Spinal cord (tissue), 9 donors: ENCODE measurements at regions not wholly inside any gene's neighbourhood (a gene's known extent, or its start where the extent isn't known, plus 50 kb on each side); places are given as distances from the start of the nearest gene placed in this dataset.

Experiments
- DNase-seq, 6 donors: peaks; one replicate each; pipeline versions ENCODE4 v3.0.0 to v3.0.0-alpha.2; 2013 to 2015; ENCODE audit warnings: low spot score in 6 of 6, low read depth in 4 of 6
- H3K27ac ChIP-seq: one replicate; pipeline ENCODE4 v1.5.1; 2013; ENCODE audit warnings: low read depth, low read length, control low read depth
- H3K27me3 ChIP-seq: one replicate; pipeline ENCODE4 v1.6.1; 2013; ENCODE audit warnings: low read length; ENCODE audit not compliant: control insufficient read depth, insufficient read depth
- H3K36me3 ChIP-seq: one replicate; pipeline ENCODE4 v1.6.1; 2013; ENCODE audit warnings: low read length; ENCODE audit not compliant: control insufficient read depth, insufficient read depth
- H3K4me1 ChIP-seq: one replicate; pipeline ENCODE4 v1.6.1; 2013; ENCODE audit warnings: low read length; ENCODE audit not compliant: control insufficient read depth, insufficient read depth
- H3K4me3 ChIP-seq: one replicate; pipeline ENCODE4 v1.5.1; 2013; ENCODE audit warnings: low read depth, low read length, control low read depth
- H3K9me3 ChIP-seq: one replicate; pipeline ENCODE4 v1.6.1; 2013; ENCODE audit warnings: low read length; ENCODE audit not compliant: control insufficient read depth, insufficient read depth
- WGBS: methylation state at CpG from one replicate; pipeline ENCODE4 v1.1.5; 2013; ENCODE audit warnings: missing lambda C conversion rate; ENCODE audit not compliant: insufficient coverage; 5-methylcytosine and 5-hydroxymethylcytosine counted together
- donor health status: healthy.

GRCh38 chr3:153596401-153596800 is 434.4 kb downstream of the RAP2B start:
- Histone ChIP-seq H3K27me3 (no peaks in the 10 kb centered on the region), H3K36me3 (no peaks in the 10 kb centered on the region), H3K4me1 (no peaks in the 10 kb centered on the region), H3K27ac (no peak overlapping the region), H3K4me3 (no peak overlapping the region), H3K9me3 (no peaks in the 10 kb centered on the region)
- 93% methylated on average over 2 of the region's 4 CpGs for WGBS
- DNase-seq = no peak

- no peak overlapping the region for H3K4me3 ChIP-seq
- H3K9me3 ChIP-seq = no peaks in the 10 kb centered on the region
- no peak overlapping the region for H3K27ac ChIP-seq
- WGBS = 65% methylated on average over 2 of the region's 2 CpGs
- no peak for DNase-seq
- no peaks in the 10 kb centered on the region for H3K27me3 ChIP-seq
- no peaks in the 10 kb centered on the region for H3K4me1 ChIP-seq
- no peaks in the 10 kb centered on the region for H3K36me3 ChIP-seq
These were observed 437.7 kb downstream of the RAP2B start for GRCh38 chr3:153599685-153600084.

- Histone ChIP-seq H3K4me3 (no peak overlapping the region), H3K9me3 (no peaks in the 10 kb centered on the region), H3K4me1 (no peaks in the 10 kb centered on the region), H3K36me3 (no peaks in the 10 kb centered on the region), H3K27ac (no peak overlapping the region), H3K27me3 (no peaks in the 10 kb centered on the region)
- no CpG with 5 or more reads among the region's 2 CpGs for WGBS
- DNase-seq = no peak
These were observed 438.9 kb downstream of the RAP2B start for GRCh38 chr3:153600896-153601295.

GRCh38 chr3:153601374-153601853 is 439.4 kb downstream of the RAP2B start:
- 100% methylated on average over 1 of the region's 1 CpG for WGBS
- DNase-seq = no peak

GRCh38 chr3:153602801-153603200 is 440.8 kb downstream of the RAP2B start:
- DNase-seq = no peak
- Histone ChIP-seq H3K36me3 (no peaks in the 10 kb centered on the region), H3K27ac (no peak overlapping the region), H3K4me1 (no peaks in the 10 kb centered on the region), H3K9me3 (no peaks in the 10 kb centered on the region), H3K27me3 (no peaks in the 10 kb centered on the region), H3K4me3 (no peak overlapping the region)
- no CpG with 5 or more reads among the region's 1 CpG for WGBS

More at GRCh38 chr3:153601374-153601853, 439.4 kb downstream of the RAP2B start:
- Histone ChIP-seq H3K4me3 (no peak overlapping the region), H3K36me3 (no peaks in the 10 kb centered on the region), H3K27me3 (no peaks in the 10 kb centered on the region), H3K9me3 (no peaks in the 10 kb centered on the region), H3K4me1 (no peaks in the 10 kb centered on the region), H3K27ac (no peak overlapping the region)

GRCh38 chr3:153614140-153614539 is 452.1 kb downstream of the RAP2B start:
- Histone ChIP-seq H3K27ac (no peak overlapping the region), H3K4me1 (no peaks in the 10 kb centered on the region), H3K9me3 (no peaks in the 10 kb centered on the region), H3K27me3 (no peaks in the 10 kb centered on the region), H3K36me3 (no peaks in the 10 kb centered on the region), H3K4me3 (no peak overlapping the region)
- no peak for DNase-seq
- WGBS = no CpG with 5 or more reads among the region's 1 CpG

- no peaks in the 10 kb centered on the region for H3K9me3 ChIP-seq
- DNase-seq = no peak
- no peaks in the 10 kb centered on the region for H3K36me3 ChIP-seq
- no peak overlapping the region for H3K27ac ChIP-seq
- no peaks in the 10 kb centered on the region for H3K4me1 ChIP-seq
- H3K27me3 ChIP-seq = no peaks in the 10 kb centered on the region
- no peak overlapping the region for H3K4me3 ChIP-seq
These were observed 452.5 kb downstream of the RAP2B start for GRCh38 chr3:153614563-153614962.

GRCh38 chr3:153615863-153616262 is 453.8 kb downstream of the RAP2B start:
- Histone ChIP-seq H3K9me3 (no peaks in the 10 kb centered on the region), H3K4me1 (no peaks in the 10 kb centered on the region), H3K27me3 (no peaks in the 10 kb centered on the region), H3K27ac (no peak overlapping the region), H3K4me3 (no peak overlapping the region), H3K36me3 (no peaks in the 10 kb centered on the region)
- peak in 1 of 6 donors; percentile 69 for DNase-seq
- WGBS = no CpG with 5 or more reads among the region's 1 CpG

GRCh38 chr3:153617463-153617862 is 455.4 kb downstream of the RAP2B start:
- H3K4me1 ChIP-seq = no peaks in the 10 kb centered on the region
- WGBS = no CpG with 5 or more reads among the region's 1 CpG
- H3K4me3 ChIP-seq = no peak overlapping the region
- no peak overlapping the region for H3K27ac ChIP-seq
- DNase-seq = no peak
- H3K9me3 ChIP-seq = no peaks in the 10 kb centered on the region
- H3K27me3 ChIP-seq = no peaks in the 10 kb centered on the region
- H3K36me3 ChIP-seq = no peaks in the 10 kb centered on the region

GRCh38 chr3:153618176-153618575 is 456.1 kb downstream of the RAP2B start:
- DNase-seq = peak in 1 of 6 donors; percentile 71
- no CpG with 5 or more reads among the region's 3 CpGs for WGBS
- Histone ChIP-seq H3K36me3 (no peaks in the 10 kb centered on the region), H3K9me3 (no peaks in the 10 kb centered on the region), H3K4me3 (no peak overlapping the region), H3K27ac (no peak overlapping the region), H3K4me1 (no peaks in the 10 kb centered on the region), H3K27me3 (no peaks in the 10 kb centered on the region)
